ENCODE measurements at regions not wholly inside any gene's neighbourhood (a gene's known extent, or its start where the extent isn't known, plus 50 kb on each side); places are given as distances from the start of the nearest gene placed in this dataset.

DNA sequence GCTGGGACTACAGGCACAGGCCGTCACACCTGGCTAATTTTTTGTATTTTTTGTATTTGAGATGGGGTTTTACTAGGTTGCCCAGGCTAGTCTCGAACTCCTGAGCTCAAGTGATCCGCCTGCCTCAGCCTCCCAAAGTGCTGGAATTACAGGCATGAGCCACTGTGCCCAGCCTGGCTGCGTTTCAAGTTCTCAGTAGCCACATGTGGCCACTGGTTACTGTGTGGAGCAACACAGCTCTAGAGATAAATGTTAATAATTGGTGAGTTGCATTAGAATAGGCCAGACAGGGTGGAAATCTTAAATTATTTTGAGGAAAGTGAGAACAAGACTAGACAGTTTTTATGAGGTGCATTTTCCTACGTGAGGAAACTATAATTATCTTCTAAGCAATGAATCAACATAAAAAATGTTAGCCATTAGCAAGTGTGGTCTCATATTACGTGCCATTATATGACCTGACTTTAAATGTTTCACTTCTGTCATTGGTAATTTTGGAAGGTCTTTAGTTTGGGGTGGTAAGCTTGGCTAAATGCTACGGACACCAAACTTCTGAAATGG lies 129.6 kb downstream of the PLEKHG1 start:
- DNase-seq (ENCODE audit: low spot score) (no peak), ATAC-seq (no peak)
- intact Hi-C loops (cut with DNase I), result no loop called here

DNA sequence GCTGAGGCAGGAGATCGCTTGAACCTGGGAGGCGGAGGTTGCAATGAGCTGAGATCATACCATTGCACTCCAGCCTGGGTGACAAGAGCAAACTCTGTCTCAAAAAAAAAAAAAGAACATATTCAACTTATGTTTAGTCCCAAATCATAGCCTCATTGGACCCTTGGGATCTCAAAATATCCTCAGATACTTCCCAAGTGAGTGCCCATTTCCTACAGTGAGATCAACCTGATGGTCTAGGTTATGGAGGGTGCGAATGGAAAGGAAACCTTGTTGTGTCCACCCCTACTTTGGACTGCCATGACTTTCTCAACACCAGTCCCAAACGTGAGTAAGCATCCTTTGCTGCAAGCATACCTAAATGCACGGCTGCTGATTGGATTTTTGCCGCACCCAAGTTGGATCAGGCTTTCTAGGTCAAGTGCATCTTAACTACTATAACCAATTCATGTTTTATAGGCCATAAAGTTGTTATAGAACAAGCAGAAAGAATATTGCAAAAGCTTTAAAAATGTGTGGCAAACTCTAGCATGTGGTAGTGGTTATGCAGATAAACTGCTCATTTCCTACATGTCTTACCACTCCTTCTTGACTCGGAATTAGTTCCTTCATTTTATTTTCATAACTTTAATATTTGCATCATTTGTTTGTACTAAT lies 131.2 kb downstream of the PLEKHG1 start:
- ATAC-seq (no peak), DNase-seq (ENCODE audit: low spot score) (no peak)
- intact Hi-C loops (cut with DNase I), result no loop called here

DNA sequence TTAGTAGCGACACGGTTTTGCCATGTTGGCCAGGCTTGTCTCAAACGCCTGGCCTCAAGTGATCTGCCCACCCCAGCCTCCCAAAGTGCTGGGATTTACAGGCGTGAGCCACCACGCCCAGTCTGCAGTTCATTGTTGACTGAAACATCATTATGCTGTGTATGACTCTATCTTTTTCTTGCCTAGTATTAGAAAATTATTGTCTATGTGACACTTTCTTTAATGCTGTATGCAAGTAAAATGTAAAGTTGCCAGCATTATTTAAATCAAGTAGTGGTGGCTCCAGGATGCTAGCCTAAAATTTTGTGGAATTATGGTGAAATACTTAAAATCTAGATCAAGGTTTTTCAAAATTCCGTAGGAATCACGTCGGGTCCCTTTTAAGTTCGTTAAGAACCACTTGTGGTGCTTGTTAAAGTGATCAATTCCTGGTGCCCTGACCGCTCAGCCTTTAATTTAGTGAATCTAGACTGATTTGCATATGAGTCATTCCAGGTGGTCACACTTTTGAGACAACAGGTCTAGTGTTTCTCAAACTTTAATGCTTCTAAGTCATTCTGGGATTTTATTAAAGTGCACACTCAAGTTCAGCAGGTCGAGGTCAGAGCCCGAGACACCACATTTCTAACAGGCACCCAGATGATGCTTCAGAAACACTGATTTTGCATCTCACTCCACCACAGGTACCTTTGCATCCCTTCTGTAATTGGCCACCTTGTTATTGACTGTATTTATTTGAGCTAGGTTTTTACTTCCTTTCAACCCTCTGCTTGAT lies 132.6 kb upstream of the MTHFD1L start:
- no peak for ATAC-seq
- intact Hi-C loops (cut with DNase I), result no loop called here
- DNase-seq (ENCODE audit: low spot score), result no peak

DNA sequence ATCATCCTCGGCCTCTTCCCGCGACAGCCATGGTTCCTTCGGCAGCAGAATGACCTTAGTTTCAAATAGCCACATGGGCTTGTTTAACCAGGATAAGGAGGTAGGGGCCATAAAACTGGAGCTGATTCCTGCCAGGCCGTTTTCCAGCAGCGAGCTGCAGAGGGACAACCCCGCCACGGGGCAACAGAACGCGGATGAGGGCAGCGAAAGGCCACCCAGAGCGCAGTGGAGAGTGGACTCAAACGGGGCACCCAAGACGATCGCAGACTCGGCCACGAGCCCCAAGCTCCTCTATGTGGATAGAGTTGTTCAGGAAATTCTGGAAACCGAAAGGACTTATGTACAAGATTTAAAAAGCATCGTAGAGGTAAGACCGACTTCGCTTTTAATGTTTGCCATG lies 131.8 kb upstream of the MTHFD1L start:
- intact Hi-C loops (cut with DNase I), result no loop called here
- no peak for DNase-seq (ENCODE audit: low spot score)

DNA sequence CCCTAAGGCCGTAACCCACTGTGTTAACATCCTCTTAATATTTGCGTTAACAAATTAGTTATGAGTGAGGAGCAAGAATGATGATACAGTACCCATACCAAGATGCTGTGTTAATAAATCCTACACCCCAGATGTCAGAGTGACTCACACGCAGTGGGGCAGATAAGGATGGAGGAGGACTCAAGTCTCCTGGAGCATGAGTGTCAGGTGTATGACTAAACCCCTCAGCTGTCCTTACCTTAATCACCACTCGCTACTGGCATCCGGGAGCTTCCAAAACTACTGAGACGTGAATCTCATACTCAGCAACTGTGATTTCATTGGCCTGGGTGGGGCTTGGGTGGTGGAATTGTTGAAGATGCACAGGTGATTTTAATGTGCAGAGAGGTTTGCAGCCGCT lies 131.3 kb upstream of the MTHFD1L start:
- no peak for DNase-seq (ENCODE audit: low spot score)
- intact Hi-C loops (cut with DNase I), result no loop called here
- no peak for ATAC-seq

More for the DNA sequence above, 131.8 kb upstream of the MTHFD1L start:
- no peak for ATAC-seq

DNA sequence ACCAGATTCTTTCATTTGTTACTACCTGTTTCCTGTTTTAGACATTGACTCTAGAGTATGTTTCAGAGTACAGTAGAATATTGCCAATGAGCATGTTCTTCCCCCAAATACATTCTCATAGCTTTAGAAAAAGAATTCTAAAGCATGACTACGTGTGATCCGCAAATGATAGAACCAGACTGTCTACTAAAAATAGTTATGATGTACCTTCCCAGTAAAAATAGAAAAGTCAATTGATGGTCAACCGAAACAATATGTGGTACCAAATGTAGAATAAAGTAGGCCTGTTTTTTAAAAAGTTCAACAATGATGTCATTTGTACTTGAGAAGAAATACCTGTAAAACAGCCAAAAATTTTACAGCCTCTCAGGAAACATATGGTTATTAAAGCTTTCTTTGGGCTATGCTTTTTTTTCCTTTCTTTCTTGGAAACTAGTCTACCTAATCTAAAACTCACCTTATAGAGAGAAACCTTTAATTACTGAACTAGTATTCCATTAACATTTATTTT lies 130.1 kb upstream of the MTHFD1L start:
- DNase-seq (ENCODE audit: low spot score) (no peak), ATAC-seq (no peak)
- intact Hi-C loops (cut with DNase I), result no loop called here

DNA sequence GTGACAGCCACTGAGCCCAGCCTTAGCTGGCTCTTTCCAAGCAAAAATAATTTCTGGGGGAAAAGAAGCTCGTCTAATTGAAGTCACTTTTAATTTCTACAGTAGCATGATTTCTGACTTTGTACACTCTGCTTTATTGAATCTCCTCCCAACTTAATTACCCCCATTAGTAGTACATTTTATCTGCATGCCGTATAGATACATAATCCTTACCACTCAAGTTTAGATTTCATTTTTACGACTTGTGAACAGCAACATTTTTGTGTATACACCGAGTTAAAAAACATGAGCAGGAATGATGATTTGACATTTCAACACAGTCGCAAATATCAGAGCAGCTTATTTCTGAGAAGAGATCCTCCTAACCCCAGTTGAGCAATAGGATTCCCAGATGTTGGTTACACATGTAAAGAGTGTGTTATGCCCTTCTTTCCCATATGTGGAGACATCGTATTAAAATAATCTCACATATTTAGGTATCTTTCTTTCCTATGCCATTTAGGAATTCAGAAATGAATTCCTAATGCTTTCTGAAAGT lies 127.3 kb upstream of the MTHFD1L start:
- ATAC-seq (no peak), DNase-seq (ENCODE audit: low spot score) (no peak)
- intact Hi-C loops (cut with DNase I), result no loop called here

DNA sequence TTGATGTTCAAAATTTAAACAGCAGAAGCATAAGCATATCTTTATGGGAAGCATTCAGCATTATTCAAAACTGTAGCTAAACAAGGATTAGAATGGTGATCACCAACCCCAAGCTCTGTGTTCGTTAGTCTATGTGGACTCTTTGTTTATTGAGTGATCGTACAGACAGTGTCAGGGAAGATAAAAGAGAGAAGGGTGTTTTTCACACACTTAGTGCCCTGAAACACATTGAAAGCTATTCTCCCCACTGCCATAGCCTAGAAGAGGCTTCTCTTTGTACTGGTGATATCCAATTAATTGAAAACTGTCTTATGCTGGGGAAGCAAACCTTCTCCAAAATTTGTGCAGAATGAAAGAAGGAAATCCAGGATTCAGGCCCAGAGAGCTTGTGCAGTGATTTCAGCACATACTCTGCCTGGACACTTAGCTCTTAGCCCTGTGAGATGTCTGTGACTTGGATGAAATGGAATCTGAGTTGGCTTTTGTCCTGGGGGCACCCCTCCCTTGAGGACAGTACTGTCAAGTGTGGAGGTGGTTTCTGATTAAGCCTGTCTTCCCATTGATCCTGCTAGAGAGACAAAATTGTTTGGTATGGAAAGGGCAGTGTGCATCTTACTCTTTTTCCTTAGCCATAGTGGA lies 125.7 kb upstream of the MTHFD1L start:
- peak; percentile 39 for ATAC-seq
- intact Hi-C loops (cut with DNase I), result no loop called here
- DNase-seq (ENCODE audit: low spot score), result no peak

DNA sequence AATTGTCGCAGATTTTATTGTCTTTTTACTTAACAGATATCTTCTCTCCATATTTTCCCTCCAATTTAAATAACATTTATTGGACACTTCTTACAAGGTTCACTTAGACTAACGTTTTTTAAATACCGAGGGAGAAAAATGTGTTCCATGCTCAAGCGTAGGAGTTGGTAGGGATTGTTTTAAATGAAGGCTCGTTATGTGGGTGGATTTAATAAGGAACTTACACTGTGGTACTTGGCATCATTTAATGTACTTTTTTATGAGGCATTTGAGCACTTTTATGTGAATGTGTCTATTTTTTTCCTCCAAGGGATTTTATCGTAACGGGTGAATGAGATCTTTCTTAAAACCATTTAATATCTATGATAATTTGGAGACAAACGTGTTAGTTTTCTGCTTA lies 125.0 kb upstream of the MTHFD1L start:
- ATAC-seq (no peak), DNase-seq (ENCODE audit: low spot score) (no peak)
- intact Hi-C loops (cut with DNase I), result no loop called here

DNA sequence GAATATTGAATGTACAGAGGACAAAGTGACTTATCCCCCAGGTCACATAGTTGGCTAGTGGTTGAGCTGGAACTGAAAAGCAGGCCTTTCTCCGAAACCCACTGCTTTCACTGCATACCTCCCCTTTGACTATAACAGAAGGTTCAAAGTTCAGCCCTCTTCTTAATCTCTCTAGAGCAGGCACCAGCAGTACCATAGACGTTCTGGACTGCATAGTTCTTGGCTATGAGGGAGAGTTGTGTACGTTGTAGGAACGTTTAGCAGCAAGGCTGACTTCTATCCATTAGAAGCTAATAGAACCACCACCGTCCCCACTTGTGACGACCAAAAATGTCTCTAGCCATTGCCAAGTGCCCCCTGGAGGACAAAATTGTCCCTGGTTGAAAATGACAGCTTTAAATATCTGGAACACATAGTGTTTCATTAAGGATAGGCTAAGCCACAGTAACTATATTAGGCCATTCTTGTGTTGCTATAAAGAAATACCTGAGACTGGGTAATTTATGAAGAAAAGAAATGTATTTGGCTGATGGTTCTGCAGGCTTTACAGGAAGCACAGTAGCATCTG lies 123.8 kb upstream of the MTHFD1L start:
- ATAC-seq (no peak), DNase-seq (ENCODE audit: low spot score) (no peak)
- intact Hi-C loops (cut with DNase I), result no loop called here

DNA sequence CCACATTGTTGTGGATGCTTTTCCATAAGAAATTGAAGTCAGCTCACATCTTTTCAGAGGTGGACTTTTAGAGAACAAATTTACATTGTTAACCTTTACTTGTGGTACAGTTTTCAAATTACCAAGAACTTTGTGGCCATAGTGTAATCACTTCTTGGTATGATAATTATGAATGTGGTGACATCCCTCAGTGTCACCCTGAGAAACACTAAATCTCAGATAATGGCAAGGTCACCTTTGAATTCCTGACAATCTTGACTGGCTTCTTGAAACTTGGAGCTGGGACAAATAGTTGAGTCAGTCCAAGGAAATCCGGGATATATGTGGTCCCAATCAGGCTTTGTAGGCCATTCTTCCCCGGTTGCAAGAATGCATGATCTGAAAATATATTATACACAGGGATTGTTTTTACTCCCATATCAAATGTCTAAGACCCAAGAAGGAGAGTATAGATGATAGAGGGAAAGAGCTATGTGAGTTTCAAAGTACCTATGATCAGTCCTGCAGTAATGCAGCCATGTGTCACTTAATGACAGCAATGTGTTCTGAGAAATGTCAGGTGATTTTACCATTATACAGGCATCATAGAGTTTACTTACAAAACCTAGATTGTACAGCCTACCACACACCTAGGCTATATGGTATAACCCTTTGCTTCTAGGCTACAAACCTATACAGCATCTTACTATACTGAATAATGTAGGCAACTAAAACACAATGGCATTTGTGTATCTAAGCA lies 120.8 kb upstream of the MTHFD1L start:
- ATAC-seq, result no peak
- intact Hi-C loops (cut with DNase I), result no loop called here
- no peak for DNase-seq (ENCODE audit: low spot score)

DNA sequence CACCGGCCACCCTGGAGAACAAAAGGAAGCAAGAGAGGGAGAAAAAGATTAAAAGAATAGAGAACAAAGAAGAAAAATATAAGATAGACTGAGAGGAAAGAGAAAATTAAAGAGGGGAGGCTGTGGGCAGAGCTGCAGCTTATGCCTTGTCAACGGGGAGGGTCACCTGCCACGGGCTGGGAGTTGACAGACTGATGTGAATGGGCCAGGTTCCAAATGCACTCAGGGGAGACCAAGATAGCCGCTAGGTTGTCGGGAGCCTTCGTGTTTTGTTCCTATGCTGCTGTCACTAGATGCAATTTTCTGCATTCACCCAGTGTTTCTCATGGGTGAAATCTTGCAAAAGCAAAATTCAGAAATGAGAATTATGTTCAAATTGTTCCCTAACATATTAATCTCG lies 119.6 kb upstream of the MTHFD1L start:
- ATAC-seq (no peak), DNase-seq (ENCODE audit: low spot score) (no peak)
- intact Hi-C loops (cut with DNase I), result no loop called here

DNA sequence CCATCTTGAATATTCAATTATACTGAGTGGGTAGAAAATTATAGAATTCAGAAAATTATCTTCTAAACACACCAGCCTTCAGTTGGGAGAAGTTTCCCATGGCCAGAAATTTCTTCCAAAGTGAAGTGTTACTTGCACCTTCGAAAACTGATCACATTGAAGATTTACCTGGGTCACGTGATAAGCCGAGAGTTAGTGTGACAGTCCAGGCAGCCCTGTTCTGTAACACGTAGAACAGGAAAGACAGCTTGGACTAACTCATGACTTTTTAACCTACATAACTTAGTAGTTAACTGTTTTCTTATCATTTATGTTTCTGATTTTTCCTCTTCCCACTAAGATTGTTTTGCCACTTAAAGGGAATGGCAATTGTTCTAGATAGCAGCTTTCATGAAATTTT lies 118.3 kb upstream of the MTHFD1L start:
- no peak for ATAC-seq
- intact Hi-C loops (cut with DNase I), result no loop called here
- DNase-seq (ENCODE audit: low spot score), result no peak

DNA sequence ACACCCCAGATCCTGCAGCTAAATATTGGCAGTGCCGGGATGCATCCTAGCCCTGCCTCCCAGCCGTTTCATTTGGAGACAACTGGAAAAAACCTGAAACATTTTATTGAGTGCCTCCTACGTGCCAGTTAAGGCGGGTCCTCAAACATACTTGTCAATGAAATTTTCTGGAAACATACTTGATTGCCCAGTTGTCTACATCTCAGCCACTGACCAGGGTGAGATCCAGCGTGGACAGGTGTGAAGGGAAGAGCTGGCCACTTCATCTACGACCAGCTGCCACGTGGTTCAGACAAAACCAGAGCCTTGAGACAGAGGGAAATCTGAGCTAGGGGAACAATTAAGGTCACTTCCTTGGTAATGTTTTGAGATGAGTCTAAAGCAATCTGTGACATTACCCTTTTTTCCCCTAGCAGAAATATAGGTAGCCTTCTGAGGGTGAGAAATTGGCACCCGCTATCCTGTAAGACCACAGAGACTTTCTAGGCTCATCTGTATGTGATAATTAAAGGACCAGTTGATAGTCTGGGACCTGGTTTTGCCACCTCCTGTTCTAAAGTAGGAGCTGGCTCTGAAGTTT lies 116.3 kb upstream of the MTHFD1L start:
- no peak for DNase-seq (ENCODE audit: low spot score)
- intact Hi-C loops (cut with DNase I), result no loop called here
- no peak for ATAC-seq

DNA sequence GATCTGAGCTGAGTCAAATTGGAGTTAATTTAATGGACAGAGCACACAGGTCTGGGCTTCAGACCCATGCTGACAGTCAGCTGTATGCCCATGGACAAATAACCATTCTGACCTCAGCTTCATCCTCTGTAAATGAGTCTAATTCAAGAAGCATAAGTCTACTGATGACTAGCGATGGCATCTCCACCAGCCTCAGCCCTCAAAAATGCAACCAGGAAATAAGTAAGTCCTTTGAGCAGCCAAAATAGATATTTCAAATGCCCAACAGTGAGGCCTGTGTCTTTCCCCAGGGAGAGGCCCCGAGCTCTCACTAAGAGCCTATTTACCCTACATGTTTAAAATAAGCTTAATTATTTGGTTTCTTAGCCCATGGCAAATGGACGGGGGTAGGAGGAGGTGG lies 114.2 kb upstream of the MTHFD1L start:
- intact Hi-C loops (cut with DNase I), result no loop called here
- no peak for DNase-seq (ENCODE audit: low spot score)
- no peak for ATAC-seq

DNA sequence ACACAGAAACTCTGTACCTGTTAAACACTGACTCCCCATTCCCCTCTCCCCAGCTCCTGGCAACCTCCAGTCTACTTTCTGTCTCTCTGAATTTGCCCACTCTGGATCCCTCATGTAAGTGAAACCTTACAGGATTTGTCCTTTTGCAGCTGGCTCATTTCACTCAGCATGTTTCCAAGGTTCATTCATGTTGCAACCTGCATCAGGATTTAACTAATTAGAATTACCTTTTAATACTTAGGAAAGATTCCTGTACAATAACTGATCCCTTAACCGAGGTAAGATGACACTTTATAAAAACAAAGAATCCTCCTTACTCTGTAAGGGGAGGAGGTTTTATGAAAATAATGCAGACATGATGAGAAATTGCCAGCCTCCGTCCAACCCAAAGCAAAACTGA lies 113.1 kb upstream of the MTHFD1L start:
- ATAC-seq (no peak), DNase-seq (ENCODE audit: low spot score) (no peak)
- intact Hi-C loops (cut with DNase I), result no loop called here

DNA sequence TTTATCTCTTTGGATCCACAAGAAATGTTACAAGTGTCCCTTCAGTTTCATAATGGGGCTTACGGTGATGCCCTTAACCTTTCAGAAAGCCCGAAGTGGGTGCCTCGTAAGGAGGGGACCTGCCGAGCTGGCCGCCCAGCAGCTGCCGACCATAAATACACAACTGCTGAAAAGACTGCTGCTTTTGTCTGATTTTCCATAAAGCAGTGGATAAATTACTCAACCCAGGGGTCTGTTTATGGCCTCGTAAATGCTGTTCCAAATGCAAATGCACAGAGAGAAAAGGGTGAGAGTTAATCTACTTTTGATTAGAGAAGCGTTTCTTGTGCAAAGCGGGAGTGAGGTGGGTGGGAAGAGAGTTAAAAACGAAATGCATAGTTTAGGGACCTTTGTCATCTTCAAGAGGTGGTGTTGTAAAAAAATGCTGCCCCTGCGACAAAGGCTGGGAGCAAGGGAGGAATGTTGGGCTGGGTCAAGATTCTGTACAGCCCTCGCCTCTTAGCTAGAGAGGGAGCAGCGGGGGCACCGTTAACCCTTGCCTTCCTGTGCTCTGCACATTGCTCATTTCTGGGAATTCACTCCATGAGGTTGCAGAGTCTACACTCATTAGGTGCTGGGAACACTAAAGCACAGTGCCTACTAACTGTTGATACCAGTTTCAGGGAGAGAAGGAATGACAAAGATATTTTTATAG lies 112.0 kb upstream of the MTHFD1L start:
- ATAC-seq, result peak; percentile 37
- intact Hi-C loops (cut with DNase I), result no loop called here
- no peak for DNase-seq (ENCODE audit: low spot score)

DNA sequence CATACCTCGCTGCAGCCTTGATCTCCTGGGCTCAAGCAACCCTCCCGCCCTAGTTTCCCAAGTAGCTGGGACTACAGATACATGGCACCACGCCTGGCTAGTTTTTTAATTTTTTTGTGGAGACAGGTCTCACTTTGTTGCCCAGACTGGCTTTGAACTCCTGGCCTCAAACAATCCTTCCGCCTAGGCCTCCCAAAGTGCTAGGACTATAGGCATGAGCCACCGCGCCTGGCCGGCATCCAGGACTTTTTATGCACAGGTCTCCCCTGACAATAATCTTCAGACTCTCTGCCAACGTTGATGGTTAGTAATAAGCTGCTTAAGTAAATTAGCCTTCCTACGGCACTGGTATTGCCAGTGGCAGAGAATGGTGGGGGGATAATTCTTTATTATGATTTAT lies 110.5 kb upstream of the MTHFD1L start:
- ATAC-seq (no peak), DNase-seq (ENCODE audit: low spot score) (no peak)
- intact Hi-C loops (cut with DNase I), result no loop called here

Measured in sciatic nerve (tissue), 2 donors.